GM10248 (cell line): ENCODE measurements at regions not wholly inside any gene's neighbourhood (a gene's known extent, or its start where the extent isn't known, plus 50 kb on each side); places are given as distances from the start of the nearest gene placed in this dataset.

Source experiments
- CTCF ChIA-PET: fragments of 300-600 bp; sonication (Branson Sonifier 250); formaldehyde crosslinking; extraction: SDS; loops from one replicate; lab custom pipeline; 2021; ENCODE audit warnings: antibody characterized with exemption; lab: Yijun Ruan, JAX
- POLR2A ChIA-PET: fragments of 350-650 bp; sonication (Branson Sonifier 250); formaldehyde crosslinking; extraction: SDS; loops from one replicate; lab custom pipeline; 2020; ENCODE audit warnings: antibody characterized with exemption; lab: Yijun Ruan, JAX
- DNase-seq: peaks from one replicate; pipeline ENCODE4 v3.0.0; 2012; ENCODE audit errors: extremely low spot score
- CTCF ChIP-seq: IDR thresholded peaks from 2 replicates; pipeline ENCODE4 v1.5.1; 2012; ENCODE audit warnings: mild to moderate bottlenecking, low read depth; ENCODE audit errors: extremely low read depth, missing control alignments, control extremely low read depth

DNA sequence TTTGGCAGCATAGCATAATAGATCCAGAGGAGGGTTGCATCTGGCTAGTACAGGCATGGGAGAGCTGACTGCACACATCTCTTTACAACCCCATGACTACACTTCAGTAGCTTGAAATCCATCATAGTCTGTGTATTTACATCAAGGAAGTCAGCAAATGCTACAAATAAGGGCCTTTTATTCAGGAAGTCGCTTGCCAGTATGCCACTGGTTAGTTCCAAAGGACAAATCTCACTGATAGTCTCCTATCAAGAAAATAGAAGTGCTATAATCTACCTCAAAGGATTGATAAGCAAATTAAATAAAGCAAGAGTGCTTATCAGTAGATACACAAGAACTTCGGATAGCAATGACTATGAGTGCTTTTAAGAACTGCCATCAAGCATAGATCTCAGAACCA is 112.7 kb downstream of the KLF12 start:
- ChIA-PET POLR2A (no interaction called here), CTCF (no interaction called here)
- no peak for DNase-seq
- no peak for TF ChIP-seq CTCF

GRCh38 chr13:74018062-74018431 is 116.2 kb downstream of the KLF12 start:
- CTCF ChIA-PET: no interaction called here
- POLR2A ChIA-PET: no interaction called here
- no peak for TF ChIP-seq CTCF
- DNase-seq: no peak

GRCh38 chr13:74017301-74018061 is 116.7 kb downstream of the KLF12 start:
- CTCF ChIA-PET: no interaction called here
- no peak for DNase-seq
- no peak for TF ChIP-seq CTCF
- POLR2A ChIA-PET: no interaction called here

- ChIA-PET POLR2A (no interaction called here), CTCF (no interaction called here)
- no peak for DNase-seq
- TF ChIP-seq CTCF: no peak
Measured at GRCh38 chr13:74015137-74015536, 119.1 kb downstream of the KLF12 start.

GRCh38 chr13:74009100-74009668 is 125.0 kb downstream of the KLF12 start:
- no peak for DNase-seq
- CTCF ChIA-PET: interaction anchor here (0.8 to 1.2 kb wide), 5 partner anchors 11 to 59 kb away, joined by 3 to 4 read pairs (median 3); no protein-coding TSS in a partner anchor
- TF ChIP-seq CTCF: no peak
- POLR2A ChIA-PET: no interaction called here

GRCh38 chr13:74006666-74007065 is 127.5 kb downstream of the KLF12 start:
- CTCF ChIA-PET: no interaction called here
- TF ChIP-seq CTCF: no peak
- POLR2A ChIA-PET: no interaction called here
- DNase-seq: no peak
